ENCODE measurements at regions not wholly inside any gene's neighbourhood (a gene's known extent, or its start where the extent isn't known, plus 50 kb on each side); places are given as distances from the start of the nearest gene placed in this dataset.

DNA sequence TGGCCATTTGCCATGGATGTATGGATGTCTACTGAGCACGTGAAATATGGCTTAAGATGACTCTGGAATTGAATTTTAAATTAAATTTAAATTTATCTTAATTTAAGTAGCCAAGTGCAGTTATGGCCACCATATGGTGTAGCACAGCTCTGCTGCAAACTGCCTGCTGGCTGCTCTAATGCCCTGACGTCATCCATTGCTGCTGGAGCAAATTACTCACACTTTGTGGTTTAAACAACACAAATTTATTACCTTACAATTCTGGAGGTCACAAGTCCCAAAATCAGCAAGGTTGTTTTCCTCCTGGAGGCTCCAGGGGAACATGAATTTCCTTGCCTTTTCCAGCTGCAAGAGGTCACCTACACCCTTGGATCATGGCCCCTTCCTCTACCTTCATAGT lies 679.3 kb upstream of the EEF2KMT start:
- TF ChIP-seq, protein P1, sequence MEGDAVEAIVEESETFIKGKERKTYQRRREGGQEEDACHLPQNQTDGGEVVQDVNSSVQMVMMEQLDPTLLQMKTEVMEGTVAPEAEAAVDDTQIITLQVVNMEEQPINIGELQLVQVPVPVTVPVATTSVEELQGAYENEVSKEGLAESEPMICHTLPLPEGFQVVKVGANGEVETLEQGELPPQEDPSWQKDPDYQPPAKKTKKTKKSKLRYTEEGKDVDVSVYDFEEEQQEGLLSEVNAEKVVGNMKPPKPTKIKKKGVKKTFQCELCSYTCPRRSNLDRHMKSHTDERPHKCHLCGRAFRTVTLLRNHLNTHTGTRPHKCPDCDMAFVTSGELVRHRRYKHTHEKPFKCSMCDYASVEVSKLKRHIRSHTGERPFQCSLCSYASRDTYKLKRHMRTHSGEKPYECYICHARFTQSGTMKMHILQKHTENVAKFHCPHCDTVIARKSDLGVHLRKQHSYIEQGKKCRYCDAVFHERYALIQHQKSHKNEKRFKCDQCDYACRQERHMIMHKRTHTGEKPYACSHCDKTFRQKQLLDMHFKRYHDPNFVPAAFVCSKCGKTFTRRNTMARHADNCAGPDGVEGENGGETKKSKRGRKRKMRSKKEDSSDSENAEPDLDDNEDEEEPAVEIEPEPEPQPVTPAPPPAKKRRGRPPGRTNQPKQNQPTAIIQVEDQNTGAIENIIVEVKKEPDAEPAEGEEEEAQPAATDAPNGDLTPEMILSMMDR (IDR thresholded peaks at IDR 0.05; ENCODE audit: insufficient read depth, low read length, missing control alignments), result no peak
- no peak overlapping the region for H3K4me3 ChIP-seq (ENCODE audit: low read depth, low read length)
- ChIA-PET CTCF (no interaction called here), POLR2A (no interaction called here)
- no peak for DNase-seq (ENCODE audit: low read depth, low spot score)

DNA sequence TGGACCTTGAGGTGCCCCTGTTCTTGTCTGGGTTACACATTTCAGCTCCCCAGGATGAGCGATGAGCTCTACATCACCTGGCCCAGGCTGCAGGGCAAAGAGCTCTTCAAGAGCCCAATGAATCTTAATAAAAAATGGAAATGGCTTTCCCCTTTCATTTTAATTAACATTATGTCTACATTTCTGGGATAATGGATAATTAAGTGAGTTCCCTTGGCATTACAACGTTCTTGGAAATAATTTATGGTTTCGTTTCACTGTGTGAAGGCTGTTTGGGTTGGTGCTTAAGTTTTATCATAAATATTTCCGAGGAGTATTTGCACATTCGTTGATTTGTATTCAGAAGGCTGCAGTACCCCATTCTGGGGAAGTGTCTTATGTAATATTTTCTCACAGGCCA lies 678.3 kb upstream of the EEF2KMT start:
- POLR2A ChIA-PET, result no interaction called here
- no peak overlapping the region for H3K4me3 ChIP-seq (ENCODE audit: low read depth, low read length)
- DNase-seq (ENCODE audit: low read depth, low spot score), result no peak
- TF ChIP-seq, protein P1 (IDR thresholded peaks at IDR 0.05; ENCODE audit: insufficient read depth, low read length, missing control alignments), result no peak
- CTCF ChIA-PET, result no interaction called here

DNA sequence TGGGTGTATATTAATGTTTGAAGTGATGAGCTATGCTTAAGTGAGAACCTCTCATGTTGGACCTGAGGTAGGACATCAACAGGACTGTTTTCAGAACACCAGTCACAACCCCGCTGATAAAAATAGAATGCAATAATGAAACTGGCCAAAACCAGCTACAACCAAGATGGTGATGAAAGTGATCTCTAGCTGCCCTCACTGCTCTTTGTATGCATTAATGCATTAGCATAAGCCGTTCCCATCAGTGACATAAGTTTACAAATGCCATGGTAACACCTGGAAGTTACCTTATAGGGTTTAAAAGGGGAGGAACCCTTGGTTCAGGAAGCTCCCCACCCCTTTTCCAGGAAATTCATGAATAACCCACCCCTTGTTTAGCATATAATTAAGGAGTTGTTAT lies 672.5 kb upstream of the EEF2KMT start:
- CTCF ChIA-PET, result no interaction called here
- TF ChIP-seq, protein P1 (IDR thresholded peaks at IDR 0.05; ENCODE audit: insufficient read depth, low read length, missing control alignments), result no peak
- no peak overlapping the region for H3K4me3 ChIP-seq (ENCODE audit: low read depth, low read length)
- POLR2A ChIA-PET, result no interaction called here
- DNase-seq (ENCODE audit: low read depth, low spot score), result no peak

DNA sequence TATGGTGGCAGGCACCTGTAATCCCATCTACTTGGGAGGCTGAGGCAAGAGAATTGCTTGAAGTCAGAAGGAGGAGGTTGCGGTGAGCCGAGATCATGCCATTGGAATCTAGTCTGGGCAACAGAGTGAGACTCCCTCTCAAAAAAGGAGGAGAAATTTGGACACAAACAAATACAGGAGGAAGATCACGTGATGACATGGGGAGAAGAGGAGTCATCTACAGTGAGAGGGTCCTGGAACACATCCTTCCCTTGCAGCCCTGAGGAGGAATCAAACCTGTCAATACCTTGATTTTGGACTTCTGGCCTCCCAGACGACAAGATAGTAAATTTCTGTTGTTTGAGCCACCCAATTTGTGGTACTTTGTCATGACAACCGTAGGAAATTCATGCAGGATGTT lies 671.9 kb upstream of the EEF2KMT start:
- POLR2A ChIA-PET, result no interaction called here
- H3K4me3 ChIP-seq (ENCODE audit: low read depth, low read length), result no peak overlapping the region
- DNase-seq (ENCODE audit: low read depth, low spot score), result no peak
- TF ChIP-seq, protein P1 (IDR thresholded peaks at IDR 0.05; ENCODE audit: insufficient read depth, low read length, missing control alignments), result no peak
- CTCF ChIA-PET, result no interaction called here

DNA sequence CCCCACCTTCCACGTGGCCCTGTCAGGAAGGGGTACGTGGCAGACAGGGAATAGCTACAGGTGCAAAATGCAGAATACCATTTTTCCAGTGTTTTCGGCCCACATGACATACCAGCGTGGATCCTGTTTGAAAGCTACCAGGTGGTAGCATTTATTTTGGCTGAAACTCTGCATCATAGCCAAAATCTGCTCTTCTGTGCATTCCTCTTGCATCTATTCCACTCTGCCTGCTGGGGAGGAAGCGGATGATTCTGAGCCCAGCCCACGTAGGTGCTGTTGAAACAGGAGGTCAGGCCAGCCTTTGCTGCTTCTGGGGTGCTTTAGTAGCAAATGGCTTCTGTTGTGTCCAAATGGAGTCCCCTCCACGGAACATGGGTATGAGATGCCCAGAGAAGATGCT lies 670.9 kb upstream of the EEF2KMT start:
- POLR2A ChIA-PET, result no interaction called here
- TF ChIP-seq, protein P1 (IDR thresholded peaks at IDR 0.05; ENCODE audit: insufficient read depth, low read length, missing control alignments), result no peak
- no peak for DNase-seq (ENCODE audit: low read depth, low spot score)
- no peak overlapping the region for H3K4me3 ChIP-seq (ENCODE audit: low read depth, low read length)
- CTCF ChIA-PET, result no interaction called here

DNA sequence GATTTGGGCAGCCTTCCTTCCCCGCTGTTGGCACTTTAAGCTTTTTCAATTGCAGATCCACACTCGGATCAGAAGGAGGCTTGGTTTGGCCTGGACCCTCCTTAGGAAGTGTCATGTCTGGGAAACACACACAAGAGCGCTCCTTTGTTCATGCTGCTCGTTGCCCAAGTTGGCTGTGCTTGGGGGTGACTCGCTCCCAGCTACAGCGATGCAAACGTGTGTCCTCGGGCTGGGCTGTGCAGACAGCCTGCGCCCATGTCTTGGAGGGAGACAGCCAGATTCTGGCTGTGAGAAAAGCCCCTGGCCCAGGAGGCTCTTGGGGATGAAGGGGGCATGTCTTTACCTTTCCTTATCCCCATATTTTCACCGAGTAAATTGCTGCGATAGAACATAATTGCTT lies 665.6 kb upstream of the EEF2KMT start:
- CTCF ChIA-PET, result no interaction called here
- DNase-seq (ENCODE audit: low read depth, low spot score), result no peak
- POLR2A ChIA-PET, result no interaction called here
- TF ChIP-seq, protein P1 (IDR thresholded peaks at IDR 0.05; ENCODE audit: insufficient read depth, low read length, missing control alignments), result no peak
- no peak overlapping the region for H3K4me3 ChIP-seq (ENCODE audit: low read depth, low read length)

All from AG04449 (cell line).